ENCODE measurements at regions not wholly inside any gene's neighbourhood (a gene's known extent, or its start where the extent isn't known, plus 50 kb on each side); places are given as distances from the start of the nearest gene placed in this dataset.

GRCh38 chr6:115747719-115748118, 313.0 kb downstream of the FRK start:
- TF ChIP-seq ZNF274 (IDR thresholded peaks at IDR 0.05; ENCODE audit: low read depth, low read length) (no peak), YY1 (IDR thresholded peaks at IDR 0.05; ENCODE audit: insufficient read depth, insufficient read length) (no peak)
